T-cell (primary cell): ENCODE measurements at regions not wholly inside any gene's neighbourhood (a gene's known extent, or its start where the extent isn't known, plus 50 kb on each side); places are given as distances from the start of the nearest gene placed in this dataset.
"Not testable (repeated sequence)": the region's sequence is repeated elsewhere in the genome, so short reads cannot be mapped to it uniquely, and the experiment has no call there.

Experiments used
- ATAC-seq, 4 experiments: fragments of 200-7000 bp in 3 of 4; fragments of 150-1000 bp in 1 of 4; cut with Tn5 transposase; replicated peaks in 1 of 4; 1 replicate in 3 of 4; 2 replicates in 1 of 4; pipeline ENCODE4 v1.10.0; 2021; ENCODE audit warnings: moderate library complexity in 3 of 4, mild to moderate bottlenecking in 2 of 4, moderate number of reproducible peaks in 1 of 4
- CTCF ChIA-PET, 2 donors: fragments of 300-600 bp; sonication (Branson Sonifier 250); formaldehyde crosslinking; loops; one replicate each; lab custom pipeline; 2022; ENCODE audit warnings: antibody characterized with exemption in 2 of 2; lab: Charles Lee
- POLR2A ChIA-PET, 2 donors: fragments of 300-600 bp; sonication (Branson Sonifier 250); formaldehyde crosslinking; loops; one replicate each; lab custom pipeline; 2022; ENCODE audit warnings: antibody characterized with exemption in 2 of 2; lab: Charles Lee
- DNase-seq, 35 experiments: peaks; one replicate each; pipeline versions ENCODE4 v3.0.0 to v3.0.0-alpha.2; 2013 to 2023
- H3K27ac ChIP-seq: one replicate; pipeline ENCODE4 v1.5.1; 2013; ENCODE audit warnings: low read length
- H3K27me3 ChIP-seq, 2 experiments: replicated peaks in 1 of 2; 1 replicate in 1 of 2; 2 replicates in 1 of 2; pipeline versions ENCODE4 v1.6.1 to v1.7.0; 2013; ENCODE audit warnings: low read length in 1 of 2, mixed read lengths in 1 of 2; ENCODE audit not compliant: control insufficient read depth in 2 of 2, insufficient read depth in 2 of 2; ENCODE audit errors: extremely low read depth in 1 of 2
- H3K36me3 ChIP-seq, 2 donors: 1 replicate in 1 of 2; 2 replicates in 1 of 2; pipeline versions ENCODE4 v1.6.1 to v1.7.0; 2013; ENCODE audit warnings: low read length in 1 of 2; ENCODE audit not compliant: control insufficient read depth in 2 of 2, insufficient read depth in 1 of 2; ENCODE audit errors: extremely low read depth in 1 of 2
- H3K4me1 ChIP-seq, 2 experiments: 1 replicate in 1 of 2; 2 replicates in 1 of 2; pipeline versions ENCODE4 v1.6.1 to v1.7.0; 2013; ENCODE audit warnings: low read length in 2 of 2, mixed read lengths in 1 of 2; ENCODE audit not compliant: insufficient read depth in 2 of 2, control insufficient read depth in 1 of 2; ENCODE audit errors: extremely low read depth in 1 of 2
- H3K4me3 ChIP-seq, 2 donors: 1 replicate in 1 of 2; 2 replicates in 1 of 2; pipeline versions ENCODE4 v1.5.1 to v1.7.0; 2013; ENCODE audit warnings: mild to moderate bottlenecking in 2 of 2, low read length in 1 of 2, moderate library complexity in 1 of 2; ENCODE audit not compliant: control insufficient read depth in 1 of 2; ENCODE audit errors: extremely low read depth in 1 of 2
- H3K9me3 ChIP-seq: 2 replicates; pipeline ENCODE4 v1.7.0; 2013
- H3K27ac Mint-ChIP-seq, 2 donors: one replicate each; pipeline ENCODE4 v1.8.0; 2020 to 2021; ENCODE audit warnings: mild to moderate bottlenecking in 2 of 2, mixed read lengths in 2 of 2
- H3K27me3 Mint-ChIP-seq, 2 donors: one replicate each; pipeline ENCODE4 v1.8.0; 2021 to 2022; ENCODE audit warnings: mixed read lengths in 2 of 2
- H3K36me3 Mint-ChIP-seq: one replicate; pipeline ENCODE4 v1.8.0; 2021; ENCODE audit warnings: mixed read lengths
- H3K4me1 Mint-ChIP-seq, 3 donors: one replicate each; pipeline ENCODE4 v1.8.0; 2020 to 2022; ENCODE audit warnings: mixed read lengths in 3 of 3, mild to moderate bottlenecking in 1 of 3
- H3K4me3 Mint-ChIP-seq, 3 donors: one replicate each; pipeline ENCODE4 v1.8.0; 2020 to 2022; ENCODE audit warnings: mild to moderate bottlenecking in 3 of 3, mixed read lengths in 3 of 3, moderate library complexity in 3 of 3
- H3K9me3 Mint-ChIP-seq, 3 donors: one replicate each; pipeline ENCODE4 v1.8.0; 2020 to 2022; ENCODE audit warnings: mixed read lengths in 3 of 3
- WGBS: methylation state at CpG from one replicate; pipeline ENCODE4 v1.1.5; 2013; ENCODE audit warnings: missing lambda C conversion rate; ENCODE audit not compliant: insufficient coverage; 5-methylcytosine and 5-hydroxymethylcytosine counted together

DNA sequence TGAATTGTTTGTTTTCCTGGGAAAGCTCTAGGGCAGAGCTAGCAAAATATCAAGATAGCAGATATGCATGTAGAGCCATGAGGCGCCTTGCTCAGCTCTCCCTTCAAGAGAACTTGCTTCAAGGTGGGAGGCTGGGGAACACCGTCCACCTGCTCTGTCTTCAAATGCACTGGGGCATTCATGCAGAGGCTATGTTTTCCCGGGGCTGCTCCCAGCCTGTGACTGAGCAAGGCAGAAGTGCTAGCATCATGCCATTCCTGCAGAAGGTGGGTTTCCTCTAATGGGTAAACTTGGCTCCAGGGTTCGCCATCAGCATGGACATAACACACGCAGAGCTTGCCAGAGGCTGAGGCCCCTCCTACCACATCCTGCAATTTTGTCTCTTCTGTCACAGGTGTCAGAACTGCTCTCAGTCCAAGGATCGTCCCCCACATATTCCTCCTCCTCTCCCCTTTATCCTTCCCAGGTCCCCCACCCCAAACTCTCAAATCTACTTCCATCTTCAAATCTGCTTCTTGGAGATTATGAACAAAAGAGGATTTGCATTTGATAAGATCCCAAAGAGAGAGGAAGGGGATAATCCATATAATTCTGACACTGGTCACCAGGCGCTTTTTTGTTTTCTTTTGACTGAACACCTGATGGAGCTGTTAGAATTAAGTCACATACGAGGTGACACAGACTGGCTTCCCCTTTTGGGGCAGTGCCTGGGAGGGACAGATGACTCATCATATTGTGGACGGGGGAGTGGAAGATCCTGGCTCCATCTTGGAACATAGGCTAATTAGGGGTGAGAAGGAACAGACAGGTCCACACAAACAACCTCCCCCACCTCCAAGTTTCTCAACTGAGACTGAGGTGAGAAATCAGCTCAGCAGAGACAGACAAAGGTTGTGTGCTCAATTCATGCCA, 85.0 kb upstream of the TAF11L2 start:
- Mint-ChIP-seq H3K27me3 (no peaks in the 10 kb centered on the region), H3K36me3 (no peaks in the 10 kb centered on the region), H3K9me3 (peaks cover 0 to 4% (median 0%) of the 10 kb centered on the region in 3 donors), H3K27ac (no peak overlapping the region), H3K4me3 (no peak overlapping the region), H3K4me1 (no peaks in the 10 kb centered on the region)
- no peaks in the 10 kb centered on the region for H3K9me3 ChIP-seq
- WGBS, result 54% methylated on average over 4 of the region's 9 CpGs
- no peak overlapping the region for H3K4me3 ChIP-seq
- ChIA-PET CTCF (no interaction called here), POLR2A (no interaction called here)
- no peaks in the 10 kb centered on the region for H3K36me3 ChIP-seq
- DNase-seq (peak in 1 of 35 experiments; percentile 2), ATAC-seq (no peak)
- H3K27ac ChIP-seq, result no peak overlapping the region
- H3K4me1 ChIP-seq, result no peaks in the 10 kb centered on the region
- H3K27me3 ChIP-seq, result no peaks in the 10 kb centered on the region

DNA sequence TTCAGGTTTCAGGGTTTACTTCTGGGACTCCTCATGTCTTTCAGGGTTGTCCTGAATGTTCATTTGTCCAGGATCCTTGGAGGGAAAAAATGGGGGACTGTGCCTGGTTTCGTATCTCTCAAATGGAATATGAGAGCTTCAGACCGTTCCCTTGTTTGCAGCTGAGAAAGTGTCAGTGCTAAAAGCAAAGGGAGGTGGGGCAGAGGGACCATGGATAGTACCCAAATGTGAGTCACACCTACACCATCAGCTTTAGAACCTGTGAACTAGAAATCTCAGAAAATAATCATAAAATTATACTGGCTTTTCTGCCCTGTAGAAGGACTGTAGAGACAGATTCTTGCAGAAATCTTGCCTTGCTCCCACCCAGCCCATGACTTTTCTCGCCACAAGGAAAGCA, 84.3 kb upstream of the TAF11L2 start:
- no peak for ATAC-seq
- DNase-seq, result no peak
- Mint-ChIP-seq H3K4me1 (no peaks in the 10 kb centered on the region), H3K27ac (no peak overlapping the region), H3K36me3 (no peaks in the 10 kb centered on the region), H3K27me3 (no peaks in the 10 kb centered on the region), H3K9me3 (peaks cover 0 to 4% (median 0%) of the 10 kb centered on the region in 3 donors), H3K4me3 (no peak overlapping the region)
- Histone ChIP-seq H3K36me3 (no peaks in the 10 kb centered on the region), H3K4me1 (no peaks in the 10 kb centered on the region), H3K27ac (no peak overlapping the region), H3K27me3 (no peaks in the 10 kb centered on the region), H3K9me3 (no peaks in the 10 kb centered on the region), H3K4me3 (no peak overlapping the region)
- POLR2A ChIA-PET, result no interaction called here
- CTCF ChIA-PET, result no interaction called here
- 63% methylated on average over 1 of the region's 3 CpGs for WGBS

DNA sequence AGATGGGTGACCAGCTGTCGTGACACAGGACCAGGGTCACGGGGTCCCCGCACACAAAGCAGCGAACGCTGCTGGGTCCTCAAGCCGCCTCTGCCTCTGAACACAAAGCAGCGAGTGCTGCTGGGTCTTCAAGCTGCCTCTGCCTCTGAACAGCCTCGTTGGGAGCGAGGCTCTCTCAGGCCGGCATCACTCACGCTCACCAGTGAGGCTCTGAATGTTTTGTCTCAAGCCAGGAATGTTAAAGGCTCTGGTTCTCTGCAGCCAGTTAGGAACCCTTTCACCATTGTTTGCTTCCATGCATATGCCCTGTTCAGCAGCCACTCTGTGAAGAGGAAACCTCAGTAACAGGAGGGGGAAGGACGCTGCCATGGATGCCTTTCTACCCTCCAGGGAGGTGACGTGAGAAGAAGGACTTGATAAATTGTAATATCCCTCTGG, 82.7 kb upstream of the TAF11L2 start:
- Histone ChIP-seq H3K27ac (no peak overlapping the region), H3K36me3 (no peaks in the 10 kb centered on the region), H3K4me3 (no peak overlapping the region), H3K27me3 (no peaks in the 10 kb centered on the region), H3K4me1 (no peaks in the 10 kb centered on the region), H3K9me3 (no peaks in the 10 kb centered on the region)
- 92% methylated on average over 11 of the region's 13 CpGs for WGBS
- ATAC-seq (no peak), DNase-seq (no peak)
- Mint-ChIP-seq H3K36me3 (no peaks in the 10 kb centered on the region), H3K9me3 (peaks cover 0 to 4% (median 0%) of the 10 kb centered on the region in 3 donors), H3K4me3 (no peak overlapping the region), H3K4me1 (no peaks in the 10 kb centered on the region), H3K27me3 (no peaks in the 10 kb centered on the region), H3K27ac (no peak overlapping the region)
- ChIA-PET CTCF (no interaction called here), POLR2A (no interaction called here)

DNA sequence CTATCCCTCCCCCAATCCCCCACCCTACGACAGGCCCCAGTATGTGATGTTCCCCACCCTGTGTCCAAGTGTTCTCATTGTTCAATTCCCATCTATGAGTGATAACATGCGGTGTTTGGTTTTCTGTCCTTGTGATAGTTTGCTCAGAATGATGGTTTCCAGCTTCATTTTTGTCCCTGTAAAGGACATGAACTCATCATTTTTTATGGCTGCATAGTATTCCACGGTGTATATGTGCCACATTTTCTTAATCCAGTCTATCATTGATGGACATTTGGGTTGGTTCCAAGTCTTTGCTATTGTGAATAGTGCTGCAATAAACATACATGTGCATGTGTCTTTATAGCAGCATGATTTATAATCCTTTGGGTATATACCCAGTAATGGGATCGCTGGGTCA, 81.7 kb upstream of the TAF11L2 start:
- H3K9me3 Mint-ChIP-seq, H3K27ac Mint-ChIP-seq, H3K27me3 Mint-ChIP-seq, H3K4me1 ChIP-seq, CTCF ChIA-PET, H3K4me1 Mint-ChIP-seq, H3K4me3 ChIP-seq, ATAC-seq, H3K27me3 ChIP-seq, H3K36me3 ChIP-seq, H3K36me3 Mint-ChIP-seq, DNase-seq, H3K4me3 Mint-ChIP-seq, H3K27ac ChIP-seq, H3K9me3 ChIP-seq, POLR2A ChIA-PET: not testable (repeated sequence)
- WGBS, result 60% methylated on average over 1 of the region's 4 CpGs

DNA sequence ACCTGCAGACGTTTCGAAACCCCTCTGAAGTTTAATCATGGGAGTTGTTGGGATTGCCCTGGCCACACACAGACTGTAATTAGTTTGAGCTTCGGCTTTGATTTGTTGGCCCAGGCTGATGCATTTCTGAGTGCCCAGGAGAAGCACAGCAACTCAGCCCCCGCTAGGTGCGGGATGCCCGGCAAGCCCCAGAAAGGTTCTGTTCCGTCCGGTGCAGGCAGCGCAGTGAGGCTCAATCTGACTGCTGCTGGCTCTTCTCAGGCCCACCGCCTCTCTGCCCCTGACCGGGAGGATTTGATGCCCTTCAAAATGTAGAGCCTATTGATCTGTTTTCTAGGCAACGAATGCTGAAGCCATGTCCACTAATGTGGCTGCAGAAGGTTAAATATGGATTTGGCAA, 73.4 kb upstream of the TAF11L2 start:
- no peak overlapping the region for H3K4me3 ChIP-seq
- ChIA-PET CTCF (no interaction called here), POLR2A (no interaction called here)
- ATAC-seq (no peak), DNase-seq (no peak)
- H3K27ac ChIP-seq, result no peak overlapping the region
- H3K27me3 ChIP-seq, result no peaks in the 10 kb centered on the region
- no peaks in the 10 kb centered on the region for H3K9me3 ChIP-seq
- no peaks in the 10 kb centered on the region for H3K4me1 Mint-ChIP-seq
- no peak overlapping the region for H3K27ac Mint-ChIP-seq
- H3K36me3 Mint-ChIP-seq, result no peaks in the 10 kb centered on the region
- H3K27me3 Mint-ChIP-seq, result no peaks in the 10 kb centered on the region
- WGBS, result 91% methylated on average over 12 of the region's 12 CpGs
- H3K9me3 Mint-ChIP-seq, result peaks cover 2 to 10% (median 7%) of the 10 kb centered on the region in 3 donors
- H3K4me3 Mint-ChIP-seq, result no peak overlapping the region
- peaks cover 0 to 2% of the 10 kb centered on the region in 2 experiments for H3K4me1 ChIP-seq
- H3K36me3 ChIP-seq, result no peaks in the 10 kb centered on the region

DNA sequence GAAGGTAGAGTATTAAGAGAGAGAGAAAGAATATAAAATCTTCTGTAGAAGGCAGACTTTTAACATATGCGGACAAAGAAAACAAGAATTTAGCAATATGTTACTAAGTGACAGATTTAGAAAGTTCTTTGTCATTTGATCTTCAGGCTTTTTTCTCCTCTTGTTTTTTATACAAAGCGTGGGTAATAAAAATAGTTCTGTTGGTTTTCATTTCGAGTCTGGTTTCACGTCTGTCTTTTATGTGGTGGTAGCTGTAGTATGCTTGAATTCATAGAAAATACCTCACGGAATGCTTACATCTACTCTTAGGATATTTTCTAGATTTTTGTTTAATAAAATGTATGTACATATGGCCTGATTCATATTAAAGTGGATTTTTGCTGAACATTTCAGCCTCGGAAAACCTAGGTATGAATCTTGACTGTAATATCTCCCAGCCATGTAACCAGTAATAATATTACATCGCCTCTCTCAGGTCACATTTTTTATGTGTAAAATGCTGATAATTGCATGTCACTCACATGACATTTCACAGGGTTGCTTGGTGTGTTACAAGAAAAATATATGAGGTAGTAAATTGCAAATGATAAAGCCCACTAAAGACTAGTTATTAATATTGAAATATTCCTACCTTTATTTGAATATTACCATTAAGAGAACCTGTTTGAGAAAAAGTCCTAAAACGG, 72.5 kb upstream of the TAF11L2 start:
- POLR2A ChIA-PET, result no interaction called here

More for the DNA sequence above, 72.5 kb upstream of the TAF11L2 start:
- DNase-seq (no peak), ATAC-seq (no peak)
- Mint-ChIP-seq H3K9me3 (peaks cover 2 to 10% (median 10%) of the 10 kb centered on the region in 3 donors), H3K36me3 (no peaks in the 10 kb centered on the region), H3K27me3 (no peaks in the 10 kb centered on the region), H3K27ac (no peak overlapping the region), H3K4me3 (no peak overlapping the region), H3K4me1 (no peaks in the 10 kb centered on the region)
- Histone ChIP-seq H3K9me3 (no peaks in the 10 kb centered on the region), H3K4me3 (no peak overlapping the region), H3K27ac (no peak overlapping the region), H3K27me3 (no peaks in the 10 kb centered on the region), H3K36me3 (no peaks in the 10 kb centered on the region), H3K4me1 (peaks cover 0 to 2% of the 10 kb centered on the region in 2 experiments)
- CTCF ChIA-PET, result no interaction called here
- 100% methylated on average over 1 of the region's 8 CpGs for WGBS
